GM18861 (cell line): ENCODE measurements at regions not wholly inside any gene's neighbourhood (a gene's known extent, or its start where the extent isn't known, plus 50 kb on each side); places are given as distances from the start of the nearest gene placed in this dataset.

ENCODE experiments used
- ATAC-seq: cut with Tn5 transposase; IDR thresholded peaks from one replicate; pipeline ENCODE4 v1.9.1; 2021; ENCODE audit not compliant: unreplicated experiment

- no peak for ATAC-seq
These were observed 781.5 kb upstream of the FBXO33 start for GRCh38 chr14:40213701-40214100.

- ATAC-seq = no peak
These were observed 772.4 kb upstream of the FBXO33 start for GRCh38 chr14:40204441-40205175.

GRCh38 chr14:40199101-40199500 lies 766.9 kb upstream of the FBXO33 start:
- ATAC-seq = no peak

- ATAC-seq = no peak
These were observed 765.1 kb upstream of the FBXO33 start for GRCh38 chr14:40197344-40197743.

- ATAC-seq = no peak
These were observed 755.8 kb upstream of the FBXO33 start for GRCh38 chr14:40188006-40188405.

GRCh38 chr14:40164083-40164482 lies 731.9 kb upstream of the FBXO33 start:
- ATAC-seq = no peak

GRCh38 chr14:40139657-40140056 lies 707.4 kb upstream of the FBXO33 start:
- no peak for ATAC-seq

- ATAC-seq = peak; percentile 52
These were observed 701.2 kb upstream of the FBXO33 start for GRCh38 chr14:40133463-40133862.

GRCh38 chr14:40129159-40129558 lies 696.9 kb upstream of the FBXO33 start:
- ATAC-seq = no peak

- no peak for ATAC-seq
These were observed 691.6 kb upstream of the FBXO33 start for GRCh38 chr14:40123816-40124215.

- ATAC-seq = peak; percentile 61
These were observed 690.9 kb upstream of the FBXO33 start for GRCh38 chr14:40122968-40123648.

GRCh38 chr14:40119765-40120164 lies 687.5 kb upstream of the FBXO33 start:
- peak; percentile 35 for ATAC-seq

- ATAC-seq = no peak
These were observed 687.1 kb upstream of the FBXO33 start for GRCh38 chr14:40119321-40119720.

GRCh38 chr14:40115583-40115982 lies 683.4 kb upstream of the FBXO33 start:
- no peak for ATAC-seq

- no peak for ATAC-seq
These were observed 681.4 kb upstream of the FBXO33 start for GRCh38 chr14:40113671-40114070.

GRCh38 chr14:40100544-40101196 lies 668.4 kb upstream of the FBXO33 start:
- ATAC-seq = no peak

GRCh38 chr14:40099316-40099715 lies 667.1 kb upstream of the FBXO33 start:
- ATAC-seq = no peak

GRCh38 chr14:40098468-40098867 lies 666.2 kb upstream of the FBXO33 start:
- no peak for ATAC-seq

- no peak for ATAC-seq
These were observed 664.7 kb upstream of the FBXO33 start for GRCh38 chr14:40096968-40097367.

GRCh38 chr14:40093800-40094199 lies 661.6 kb upstream of the FBXO33 start:
- no peak for ATAC-seq

GRCh38 chr14:40074169-40074568 lies 641.9 kb upstream of the FBXO33 start:
- no peak for ATAC-seq

- no peak for ATAC-seq
These were observed 639.9 kb upstream of the FBXO33 start for GRCh38 chr14:40072175-40072574.
